HG03521 (cell line): ENCODE measurements at regions not wholly inside any gene's neighbourhood (a gene's known extent, or its start where the extent isn't known, plus 50 kb on each side); places are given as distances from the start of the nearest gene placed in this dataset.

Source experiments
- ATAC-seq: cut with Tn5 transposase; IDR thresholded peaks from one replicate; pipeline ENCODE4 v1.9.1; 2021; ENCODE audit warnings: mild to moderate bottlenecking, moderate library complexity; ENCODE audit not compliant: unreplicated experiment

GRCh38 chr2:41735006-41735405 lies 312.8 kb upstream of the PKDCC start:
- ATAC-seq: no peak

DNA sequence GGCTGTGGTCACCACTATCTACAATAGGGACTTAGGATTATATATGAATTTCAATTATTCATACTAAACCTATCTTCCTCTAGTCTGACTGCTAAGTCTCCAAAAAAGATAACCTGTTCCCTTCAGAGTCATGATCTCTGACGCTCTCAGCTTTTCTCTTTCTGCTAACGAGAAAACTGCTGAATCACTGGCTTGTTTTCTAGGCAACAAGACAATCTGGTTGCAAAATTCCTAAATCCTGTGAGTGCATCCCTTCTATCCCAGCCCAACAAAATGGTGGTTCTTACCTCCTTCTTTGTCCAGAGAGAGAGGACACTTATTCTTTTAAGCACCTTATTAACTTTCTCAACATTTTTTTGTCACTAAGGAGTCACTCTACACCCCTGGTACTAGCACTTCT lies 312.3 kb upstream of the PKDCC start:
- no peak for ATAC-seq

GRCh38 chr2:41736105-41736567 lies 311.7 kb upstream of the PKDCC start:
- peak; percentile 91 for ATAC-seq

- peak; percentile 22 for ATAC-seq
Measured at GRCh38 chr2:41736586-41736985, 311.2 kb upstream of the PKDCC start.

- ATAC-seq: no peak
Measured at GRCh38 chr2:41737888-41738287, 309.9 kb upstream of the PKDCC start.

GRCh38 chr2:41741951-41742595 lies 305.7 kb upstream of the PKDCC start:
- peak; percentile 93 for ATAC-seq

DNA sequence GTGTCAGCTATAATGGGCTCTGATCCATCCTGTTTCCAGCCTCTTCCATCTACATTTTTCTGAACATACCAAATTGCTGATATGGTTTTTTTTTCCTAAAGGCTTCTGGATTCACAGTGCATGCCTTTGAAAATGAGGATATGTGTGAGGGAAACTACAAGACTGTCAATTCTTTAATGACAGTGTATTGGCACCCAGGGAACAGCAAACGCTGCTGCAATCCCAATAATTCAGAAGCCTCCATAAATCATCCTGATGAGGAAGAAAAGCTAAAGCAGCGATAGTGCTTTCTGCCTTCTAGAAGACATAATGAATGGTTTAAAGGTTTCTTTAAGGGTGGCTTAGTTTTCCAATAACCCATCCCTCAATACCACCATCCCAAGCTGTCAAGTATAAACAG lies 304.5 kb upstream of the PKDCC start:
- no peak for ATAC-seq

DNA sequence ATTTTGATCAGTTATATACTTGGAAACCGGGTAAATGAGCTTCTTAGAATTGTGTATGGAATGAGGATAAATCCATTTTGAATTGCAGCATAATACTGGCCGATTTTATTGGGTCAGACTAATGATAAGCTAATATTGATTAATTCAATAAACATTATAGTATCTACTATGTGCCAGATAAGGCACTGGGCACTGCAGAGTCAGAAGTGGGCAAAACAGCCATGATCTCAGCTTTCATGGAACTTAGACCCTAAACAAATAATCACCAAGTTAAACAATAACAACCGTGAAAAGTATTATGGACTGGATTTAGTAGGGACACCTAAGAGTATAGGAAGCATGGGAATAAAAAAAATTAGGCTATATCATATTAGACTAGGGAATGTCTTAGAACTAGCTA lies 297.0 kb upstream of the PKDCC start:
- ATAC-seq: no peak

GRCh38 chr2:41759880-41760279 lies 287.9 kb upstream of the PKDCC start:
- no peak for ATAC-seq

DNA sequence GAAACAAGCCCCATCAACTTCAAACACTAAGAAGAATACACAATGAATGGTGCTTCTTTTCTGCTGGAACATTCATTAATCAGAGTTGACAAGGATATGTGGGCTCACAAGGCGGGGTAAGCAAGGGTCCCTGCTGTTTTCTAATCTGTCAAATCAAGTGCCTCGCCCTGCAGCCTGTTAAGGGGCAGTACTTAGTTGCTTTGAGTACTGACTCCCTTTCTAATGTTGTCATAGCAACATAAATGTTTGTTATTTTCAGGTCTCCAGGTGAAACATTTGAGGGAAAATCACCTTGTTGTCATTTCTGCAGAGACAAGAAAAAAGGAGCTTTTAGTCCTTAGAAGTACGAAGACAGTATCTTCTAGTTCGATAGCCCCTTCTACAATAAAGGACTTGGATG lies 284.7 kb upstream of the PKDCC start:
- ATAC-seq: no peak

GRCh38 chr2:41764131-41764530 lies 283.7 kb upstream of the PKDCC start:
- no peak for ATAC-seq

- no peak for ATAC-seq
Measured at GRCh38 chr2:41764919-41765318, 282.9 kb upstream of the PKDCC start.

GRCh38 chr2:41768310-41768709 lies 279.5 kb upstream of the PKDCC start:
- ATAC-seq: no peak

- no peak for ATAC-seq
Measured at GRCh38 chr2:41771710-41772109, 276.1 kb upstream of the PKDCC start.

DNA sequence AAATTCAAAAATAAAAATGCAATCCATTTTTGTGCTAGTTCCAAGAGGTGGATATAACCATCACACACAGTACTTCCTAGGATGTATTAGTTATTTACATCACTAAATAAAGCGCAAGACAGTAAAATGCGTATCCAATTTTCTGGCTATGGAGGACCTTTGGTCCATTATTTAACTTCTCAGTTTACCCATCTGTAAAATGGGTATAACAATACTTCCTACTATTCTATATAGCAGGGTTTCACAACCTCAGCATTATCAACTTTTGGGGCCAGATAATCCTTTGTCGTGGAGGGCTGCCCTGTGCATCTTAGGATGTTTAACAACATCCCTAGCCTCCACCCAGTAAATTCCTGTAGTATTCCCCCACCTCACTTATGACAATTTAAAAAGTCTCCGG lies 275.1 kb upstream of the PKDCC start:
- no peak for ATAC-seq

DNA sequence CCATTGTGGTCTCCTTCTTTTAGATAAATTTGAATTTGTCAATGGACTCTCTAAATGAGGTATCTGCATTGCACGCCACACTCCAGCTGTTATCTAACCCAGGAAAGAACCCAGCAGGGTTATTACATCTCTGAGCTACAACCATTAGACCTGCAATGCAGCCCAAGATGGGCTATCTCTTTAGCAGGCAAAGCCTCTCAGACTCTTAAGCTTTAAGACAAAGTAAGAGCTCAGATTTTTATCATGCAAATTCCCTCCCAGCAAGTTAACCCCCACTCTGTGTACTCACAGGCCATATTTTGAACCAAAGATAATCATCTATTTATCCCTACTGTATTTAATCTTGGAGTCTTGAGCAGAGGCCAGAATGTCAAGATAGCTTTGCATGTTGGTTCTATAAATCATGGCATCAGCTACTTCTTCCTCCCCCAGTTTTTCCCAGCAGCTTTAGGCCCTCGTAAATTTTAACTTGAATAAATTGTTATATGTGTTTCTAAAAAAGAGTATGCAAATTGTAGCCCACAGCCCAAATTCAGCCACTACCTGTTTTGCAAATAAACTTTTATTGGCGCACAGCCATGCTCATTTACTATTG lies 273.7 kb upstream of the PKDCC start:
- no peak for ATAC-seq

GRCh38 chr2:41775366-41776025 lies 272.3 kb upstream of the PKDCC start:
- ATAC-seq: no peak

DNA sequence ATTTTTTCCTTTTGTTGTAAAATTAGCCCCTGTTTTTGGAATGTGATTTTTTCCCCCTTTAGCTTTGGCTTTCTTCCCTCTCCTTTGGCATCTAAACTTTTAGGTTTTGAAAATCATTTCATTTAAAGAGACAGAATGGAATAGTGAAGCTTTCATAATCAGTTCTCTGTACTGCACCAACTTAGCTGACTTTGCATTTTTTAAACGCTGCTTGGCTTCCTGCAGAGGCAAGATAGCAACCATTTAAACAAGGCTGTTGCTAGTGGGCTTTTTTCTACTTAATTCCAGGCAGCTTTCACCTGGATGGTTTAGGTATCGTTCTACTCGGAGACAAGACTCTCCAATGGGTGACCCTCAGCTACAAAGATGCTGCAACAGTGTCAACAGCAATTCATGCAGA lies 267.9 kb upstream of the PKDCC start:
- ATAC-seq: no peak

DNA sequence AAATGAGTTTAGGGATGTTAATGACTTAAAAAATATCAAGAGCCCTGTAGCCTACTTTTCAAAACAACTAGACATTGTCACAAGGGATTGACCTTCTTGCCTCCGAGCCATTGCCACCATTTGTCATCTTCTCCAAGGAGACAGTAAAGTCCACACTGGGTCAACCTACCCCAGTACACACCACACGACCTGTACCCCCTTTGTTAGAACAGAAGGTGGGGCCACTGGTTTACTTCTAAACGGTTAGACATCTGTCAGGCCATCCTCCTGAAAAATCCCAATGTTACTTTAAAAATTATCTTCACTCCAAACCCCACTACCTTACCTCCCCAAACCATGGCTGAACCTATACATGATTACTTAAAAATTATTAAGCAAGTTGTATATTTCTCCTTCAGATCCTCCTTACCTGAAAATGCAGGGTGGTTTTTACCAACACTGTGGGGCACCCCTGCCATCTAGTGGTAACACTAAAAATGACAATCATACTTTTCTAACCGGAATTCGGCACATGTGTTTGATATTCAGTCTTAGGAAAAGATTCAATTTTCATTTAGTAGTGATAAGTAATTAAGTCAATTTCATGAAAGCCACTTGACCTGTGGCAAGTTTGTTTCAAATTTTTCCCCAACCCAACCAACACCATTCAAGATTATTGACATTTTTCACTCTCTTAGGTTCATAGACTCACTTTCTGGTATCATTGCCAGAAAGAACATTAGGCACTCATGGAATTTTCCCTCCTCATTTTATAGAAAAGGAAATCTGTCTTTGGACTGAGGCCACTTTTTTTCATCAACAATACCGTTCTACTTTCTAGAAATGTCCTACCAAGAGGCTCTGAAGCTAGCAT lies 265.3 kb upstream of the PKDCC start:
- no peak for ATAC-seq

DNA sequence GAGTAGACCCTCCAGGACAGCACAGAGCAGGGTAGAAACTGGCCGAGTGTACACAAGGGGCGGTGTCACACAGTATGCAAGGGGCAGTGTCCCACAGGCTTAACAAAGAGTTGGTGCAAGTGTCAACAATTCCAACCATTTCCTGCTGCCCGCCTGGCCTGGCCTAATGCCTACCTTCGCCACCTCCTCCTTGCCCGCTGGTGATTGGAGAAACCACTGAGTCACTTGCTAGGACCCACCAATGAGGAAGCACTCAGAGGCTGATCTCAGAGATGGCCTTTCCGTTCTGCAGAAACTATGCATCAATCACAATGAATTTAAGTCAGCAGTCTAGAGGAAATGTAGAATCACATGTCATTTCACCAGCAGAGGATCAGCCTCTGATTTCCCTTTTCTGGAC lies 263.3 kb upstream of the PKDCC start:
- no peak for ATAC-seq

- no peak for ATAC-seq
Measured at GRCh38 chr2:41785251-41786022, 262.4 kb upstream of the PKDCC start.
